WTC11 (cell line): ENCODE measurements at regions not wholly inside any gene's neighbourhood (a gene's known extent, or its start where the extent isn't known, plus 50 kb on each side); places are given as distances from the start of the nearest gene placed in this dataset.

Experiments
- ATAC-seq: fragments of 200-7000 bp; cut with Tn5 transposase; 2 replicates; pipeline ENCODE4 v1.10.0; 2021; ENCODE audit warnings: mild to moderate bottlenecking, moderate library complexity
- CTCF ChIA-PET: fragments of 300-600 bp; sonication (Branson Sonifier 250); formaldehyde crosslinking; loops from one replicate; lab custom pipeline; 2021; ENCODE audit warnings: antibody characterized with exemption; lab: Charles Lee
- POLR2A ChIA-PET: fragments of 350-600 bp; sonication (Branson Sonifier 250); formaldehyde crosslinking; loops from one replicate; lab custom pipeline; 2021; ENCODE audit warnings: antibody characterized with exemption; lab: Charles Lee
- DNase-seq: peaks from one replicate; pipeline ENCODE4 v3.0.0; 2021; ENCODE audit warnings: low spot score
- H3K27ac Mint-ChIP-seq: 2 replicates; pipeline ENCODE4 v1.8.0; 2021; ENCODE audit warnings: mixed read lengths
- H3K27me3 Mint-ChIP-seq: 2 replicates; pipeline ENCODE4 v1.8.0; 2021; ENCODE audit warnings: low read depth, mild to moderate bottlenecking, moderate library complexity, mixed read lengths
- H3K36me3 Mint-ChIP-seq: 2 replicates; pipeline ENCODE4 v1.8.0; 2021; ENCODE audit warnings: mixed read lengths
- H3K4me1 Mint-ChIP-seq: 2 replicates; pipeline ENCODE4 v1.8.0; 2022; ENCODE audit warnings: mixed read lengths
- H3K4me3 Mint-ChIP-seq: 2 replicates; pipeline ENCODE4 v1.8.0; 2021; ENCODE audit warnings: mild to moderate bottlenecking, moderate library complexity, mixed read lengths
- H3K9me3 Mint-ChIP-seq: 2 replicates; pipeline ENCODE4 v1.8.0; 2021; ENCODE audit warnings: mixed read lengths
- ATF1 ChIP-seq: sonication (generic); formaldehyde crosslinking; IDR thresholded peaks from 2 replicates; pipeline ENCODE4 v1.8.1; 2023; ENCODE audit warnings: mild to moderate bottlenecking, moderate library complexity, missing genetic modification reagents
- CBFB ChIP-seq: sonication (generic); formaldehyde crosslinking; IDR thresholded peaks from 2 replicates; pipeline ENCODE4 v1.8.1; 2022; ENCODE audit warnings: mild to moderate bottlenecking, low read depth, missing genetic modification reagents
- CDX4 ChIP-seq: fragments of 250-450 bp; sonication (Bioruptor Pico); IDR thresholded peaks from 2 replicates; pipeline ENCODE4 v1.9.0; 2021; ENCODE audit warnings: moderate library complexity, mild to moderate bottlenecking, inconsistent platforms, borderline replicate concordance
- E2F4 ChIP-seq: sonication (generic); formaldehyde crosslinking; IDR thresholded peaks from 2 replicates; pipeline ENCODE4 v1.8.1; 2022; ENCODE audit warnings: low read depth, mild to moderate bottlenecking, moderate library complexity, missing genetic modification reagents, borderline replicate concordance
- EMX1 ChIP-seq: fragments of 250-450 bp; sonication (Bioruptor Pico); IDR thresholded peaks from 2 replicates; pipeline ENCODE4 v1.8.0; 2021; ENCODE audit warnings: mild to moderate bottlenecking
- ERG ChIP-seq: fragments of 250-450 bp; sonication (Bioruptor Pico); IDR thresholded peaks from 2 replicates; pipeline ENCODE4 v1.8.0; 2021; ENCODE audit warnings: mild to moderate bottlenecking
- ESRRA ChIP-seq: sonication (generic); formaldehyde crosslinking; IDR thresholded peaks from 2 replicates; pipeline ENCODE4 v1.8.1; 2022; ENCODE audit warnings: mild to moderate bottlenecking, missing genetic modification reagents, borderline replicate concordance
- IRF2 ChIP-seq: sonication (generic); formaldehyde crosslinking; IDR thresholded peaks from 2 replicates; pipeline ENCODE4 v1.8.0; 2022; ENCODE audit warnings: low read depth, missing genetic modification reagents, borderline replicate concordance
- KAT7 ChIP-seq: sonication (generic); formaldehyde crosslinking; IDR thresholded peaks from 2 replicates; pipeline ENCODE4 v1.8.1; 2023; ENCODE audit warnings: missing genetic modification reagents, mild to moderate bottlenecking, borderline replicate concordance
- MXD4 ChIP-seq: fragments of 250-450 bp; sonication (Bioruptor Pico); IDR thresholded peaks from 2 replicates; pipeline ENCODE4 v1.8.0; 2021; ENCODE audit warnings: mild to moderate bottlenecking, moderate library complexity, borderline replicate concordance
- NFATC4 ChIP-seq: fragments of 250-450 bp; sonication (Bioruptor Pico); IDR thresholded peaks from 2 replicates; pipeline ENCODE4 v1.9.0; 2021; ENCODE audit warnings: mild to moderate bottlenecking
- NFYB ChIP-seq: sonication (generic); formaldehyde crosslinking; conservative IDR thresholded peaks from 2 replicates; pipeline ENCODE4 v1.8.0; 2022; ENCODE audit warnings: low read depth, missing genetic modification reagents
- NR3C1 ChIP-seq: sonication (generic); formaldehyde crosslinking; conservative IDR thresholded peaks from 2 replicates; pipeline ENCODE4 v1.8.1; 2023; ENCODE audit warnings: low read depth, mild to moderate bottlenecking, missing genetic modification reagents
- OVOL2 ChIP-seq: fragments of 250-450 bp; sonication (Bioruptor Pico); IDR thresholded peaks from 2 replicates; pipeline ENCODE4 v1.9.0; 2021; ENCODE audit warnings: mild to moderate bottlenecking, borderline replicate concordance
- PREB ChIP-seq: sonication (generic); formaldehyde crosslinking; IDR thresholded peaks from 2 replicates; pipeline ENCODE4 v1.8.1; 2022; ENCODE audit warnings: mild to moderate bottlenecking, missing genetic modification reagents, moderate library complexity, borderline replicate concordance
- RELA ChIP-seq: sonication (generic); formaldehyde crosslinking; IDR thresholded peaks from 2 replicates; pipeline ENCODE4 v1.8.1; 2022; ENCODE audit warnings: missing genetic modification reagents, mild to moderate bottlenecking, borderline replicate concordance
- SP1 ChIP-seq: sonication (generic); formaldehyde crosslinking; conservative IDR thresholded peaks from 2 replicates; pipeline ENCODE4 v1.8.1; 2022; ENCODE audit warnings: missing genetic modification reagents
- TP53 ChIP-seq: sonication (generic); formaldehyde crosslinking; IDR thresholded peaks from 2 replicates; pipeline ENCODE4 v1.8.1; 2023; ENCODE audit warnings: mild to moderate bottlenecking, missing genetic modification reagents
- ZNF121 ChIP-seq: sonication (generic); formaldehyde crosslinking; IDR thresholded peaks from 2 replicates; pipeline ENCODE4 v1.8.0; 2023; ENCODE audit warnings: missing genetic modification reagents
- ZNF138 ChIP-seq: sonication (generic); formaldehyde crosslinking; conservative IDR thresholded peaks from 2 replicates; pipeline ENCODE4 v1.8.1; 2022; ENCODE audit warnings: mild to moderate bottlenecking, moderate library complexity, missing genetic modification reagents
- ZNF416 ChIP-seq: fragments of 250-450 bp; sonication (Bioruptor Pico); IDR thresholded peaks from 2 replicates; pipeline ENCODE4 v1.9.0; 2021; ENCODE audit warnings: mild to moderate bottlenecking, inconsistent platforms
- ZNF425 ChIP-seq: fragments of 250-450 bp; sonication (Bioruptor Pico); conservative IDR thresholded peaks from 2 replicates; pipeline ENCODE4 v1.9.0; 2021; ENCODE audit warnings: mild to moderate bottlenecking

GRCh38 chr2:201018636-201019035, 52.8 kb downstream of the HYCC2 start:
- ATAC-seq = no peak
- TF ChIP-seq ESRRA (CRISPR knock-in tag) (no peak), CDX4 (CRISPR knock-in tag) (no peak), KAT7 (CRISPR knock-in tag) (no peak), ZNF416 (CRISPR knock-in tag) (no peak), RELA (CRISPR knock-in tag) (no peak), ZNF121 (CRISPR knock-in tag) (no peak), SP1 (CRISPR knock-in tag) (no peak), NFATC4 (CRISPR knock-in tag) (no peak), MXD4 (no peak)
- TF ChIP-seq, all 79 proteins: peak for 0
- ChIA-PET CTCF (interaction anchor here (1.8 kb wide), 1 partner anchor 139 kb away, joined by 4 read pairs; no protein-coding TSS in a partner anchor), POLR2A (no interaction called here)
- Mint-ChIP-seq H3K27ac (no peak overlapping the region), H3K4me1 (no peaks in the 10 kb centered on the region), H3K36me3 (no peaks in the 10 kb centered on the region), H3K9me3 (no peaks in the 10 kb centered on the region), H3K27me3 (no peaks in the 10 kb centered on the region), H3K4me3 (no peak overlapping the region)
- no peak for DNase-seq

GRCh38 chr2:201016859-201017258, 53.4 kb upstream of the ORC2 start:
- H3K36me3 Mint-ChIP-seq = no peaks in the 10 kb centered on the region
- no peaks in the 10 kb centered on the region for H3K9me3 Mint-ChIP-seq
- POLR2A ChIA-PET = no interaction called here
- TF ChIP-seq OVOL2 (CRISPR knock-in tag) (no peak), IRF2 (CRISPR knock-in tag) (no peak), EMX1 (CRISPR knock-in tag) (no peak), E2F4 (CRISPR knock-in tag) (no peak), ERG (CRISPR knock-in tag) (no peak), NFYB (CRISPR knock-in tag) (no peak), CBFB (CRISPR knock-in tag) (no peak), ATF1 (CRISPR knock-in tag) (no peak), ZNF138 (CRISPR knock-in tag) (no peak), TP53 (no peak), NR3C1 (no peak), PREB (CRISPR knock-in tag) (no peak), ZNF425 (no peak)
- no peak overlapping the region for H3K27ac Mint-ChIP-seq
- H3K27me3 Mint-ChIP-seq = no peaks in the 10 kb centered on the region
- no peak for DNase-seq
- no peak overlapping the region for H3K4me3 Mint-ChIP-seq
- H3K4me1 Mint-ChIP-seq = no peaks in the 10 kb centered on the region
- no peak for ATAC-seq
- CTCF ChIA-PET = interaction anchor here (0.6 to 1.3 kb wide), 2 partner anchors 37 to 141 kb away, joined by 4 to 5 read pairs; no protein-coding TSS in a partner anchor
